NCI-H1694 (cell line): ENCODE measurements at regions not wholly inside any gene's neighbourhood (a gene's known extent, or its start where the extent isn't known, plus 50 kb on each side); places are given as distances from the start of the nearest gene placed in this dataset.

Experiments used
- DNase-seq: peaks from one replicate; lab custom pipeline; 2025; lab: John Stamatoyannopoulos, UW

GRCh38 chrX:13903405-13903804 is 86.5 kb upstream of the GPM6B start:
- no peak for DNase-seq

GRCh38 chrX:13902406-13902805 is 85.5 kb upstream of the GPM6B start:
- DNase-seq = no peak

- no peak for DNase-seq
These were observed 84.5 kb upstream of the GPM6B start for GRCh38 chrX:13901354-13901753.

- no peak for DNase-seq
These were observed 83.5 kb upstream of the GPM6B start for GRCh38 chrX:13900351-13900750.

GRCh38 chrX:13899607-13900006 is 82.7 kb upstream of the GPM6B start:
- DNase-seq = peak; percentile 63

DNA sequence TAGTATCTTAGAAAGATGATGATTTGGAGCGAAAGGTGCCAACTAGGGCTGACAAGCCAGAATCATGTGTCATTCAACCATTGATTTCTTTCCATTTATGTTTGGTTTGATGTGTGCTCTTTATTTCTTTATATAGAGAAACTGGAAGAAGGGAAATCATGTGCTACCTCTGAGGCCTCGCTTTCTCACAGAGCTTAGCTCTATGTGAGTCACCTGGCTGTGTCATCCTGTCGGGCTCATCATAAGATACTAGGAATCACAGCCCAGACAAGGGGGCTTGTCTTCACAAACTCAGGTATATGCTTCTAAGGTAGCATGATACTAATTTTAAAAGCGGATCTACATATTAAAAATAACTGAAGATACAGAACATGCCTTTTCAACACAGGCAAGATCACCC is 81.7 kb upstream of the GPM6B start:
- DNase-seq = no peak

DNA sequence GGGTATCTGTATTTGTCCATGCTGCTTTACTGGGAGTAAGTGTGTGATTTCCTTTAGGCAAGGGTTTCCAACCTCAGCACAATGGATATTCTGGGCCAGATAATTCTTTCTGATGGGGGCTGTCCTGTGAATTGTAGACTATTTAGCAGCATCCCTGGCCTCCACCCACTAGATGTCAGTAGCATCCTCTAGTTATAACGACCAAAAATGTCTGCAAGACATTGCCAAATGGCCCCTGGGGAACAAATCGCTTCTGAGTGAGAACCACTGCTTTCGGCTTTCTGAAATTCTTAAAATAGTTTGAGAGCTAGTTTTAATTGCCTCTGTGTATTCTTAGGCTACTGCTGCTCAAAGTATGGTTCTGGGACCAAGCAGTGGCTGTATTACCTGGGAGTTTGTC is 81.2 kb upstream of the GPM6B start:
- no peak for DNase-seq

GRCh38 chrX:13897566-13897965 is 80.7 kb upstream of the GPM6B start:
- DNase-seq = no peak

GRCh38 chrX:13894888-13895565 is 78.1 kb upstream of the GPM6B start:
- DNase-seq = no peak

DNA sequence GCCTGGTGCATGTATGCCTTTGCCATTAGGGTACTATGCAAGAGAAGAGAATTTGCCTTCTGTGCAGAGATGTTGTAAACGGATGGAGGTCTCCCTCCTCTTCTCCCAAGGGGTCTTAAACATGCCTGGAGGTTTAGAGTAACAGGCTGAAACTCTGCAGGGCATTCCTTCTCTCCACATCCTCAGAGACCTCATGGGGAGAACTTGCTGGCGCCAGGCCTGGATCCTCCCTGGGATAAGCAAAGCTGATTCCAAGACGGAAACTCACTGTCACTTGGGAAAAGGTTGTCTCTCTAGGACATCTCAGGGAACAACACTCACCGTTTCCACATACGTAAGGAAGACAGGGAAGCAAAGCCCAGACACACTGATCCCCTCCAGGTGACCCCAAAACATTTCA is 76.9 kb upstream of the GPM6B start:
- no peak for DNase-seq

DNA sequence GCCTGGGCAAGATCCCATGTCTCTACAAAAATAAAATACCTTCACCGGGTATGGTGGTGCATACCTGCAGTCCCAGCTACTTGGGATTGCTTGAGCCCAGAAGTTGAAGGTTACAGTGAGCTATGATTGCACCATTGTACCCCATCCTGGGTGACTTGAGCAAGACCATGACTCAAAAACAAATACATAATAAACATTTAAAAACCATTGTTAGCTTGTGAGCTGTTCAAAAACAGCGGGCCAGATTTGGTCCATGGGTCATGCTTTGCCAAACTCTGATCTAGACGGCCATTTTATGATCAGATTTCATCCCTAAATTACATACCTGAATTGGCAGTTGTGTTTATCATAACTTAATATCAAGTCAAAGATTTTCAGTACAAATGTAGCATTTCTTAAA is 76.0 kb upstream of the GPM6B start:
- no peak for DNase-seq

GRCh38 chrX:13891377-13892140 is 74.7 kb upstream of the GPM6B start:
- DNase-seq = no peak

- DNase-seq = no peak
These were observed 73.9 kb upstream of the GPM6B start for GRCh38 chrX:13890806-13891205.

DNA sequence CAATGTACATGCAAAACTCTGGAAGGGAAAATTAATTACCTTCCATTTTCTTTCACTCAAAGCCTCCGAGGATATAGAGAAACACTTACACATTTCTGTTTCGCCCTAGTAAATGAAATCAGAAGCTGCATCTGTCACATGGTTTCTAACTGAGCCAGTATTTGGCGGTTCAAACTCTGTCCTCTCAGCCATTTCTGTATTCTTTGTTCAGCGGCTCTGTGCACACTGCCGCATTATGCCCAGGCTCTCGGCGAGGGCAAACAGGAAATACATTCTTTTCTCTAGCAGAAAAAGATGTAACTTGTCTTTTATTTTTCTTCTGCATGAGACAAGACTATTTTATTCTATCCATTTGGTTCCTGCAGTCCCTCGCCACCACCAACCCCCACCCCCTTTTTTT is 71.4 kb upstream of the GPM6B start:
- DNase-seq = no peak

GRCh38 chrX:13885591-13885990 is 68.7 kb upstream of the GPM6B start:
- DNase-seq = no peak

GRCh38 chrX:13876652-13877051 is 59.8 kb upstream of the GPM6B start:
- DNase-seq = no peak

- DNase-seq = no peak
These were observed 58.7 kb upstream of the GPM6B start for GRCh38 chrX:13875572-13875971.

DNA sequence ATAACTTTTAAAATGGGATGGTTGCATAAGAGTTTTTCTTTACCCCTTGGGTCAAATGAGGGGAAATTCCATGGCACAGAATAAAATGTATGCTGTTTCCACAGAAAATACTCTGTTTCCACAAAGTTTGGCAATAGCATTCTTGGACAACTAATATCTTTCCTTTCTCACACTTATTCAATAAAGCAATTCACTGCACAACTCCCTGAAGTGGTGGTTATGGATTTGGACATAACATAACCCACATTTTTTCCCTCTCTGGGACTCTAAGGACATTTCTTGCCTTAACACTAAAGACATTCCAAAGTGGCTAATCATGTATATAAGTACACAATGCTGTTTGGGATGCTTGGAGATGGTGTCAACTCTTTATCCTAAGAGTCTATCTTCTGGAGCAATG is 51.7 kb upstream of the GPM6B start:
- DNase-seq = no peak
